ENCODE measurements at regions not wholly inside any gene's neighbourhood (a gene's known extent, or its start where the extent isn't known, plus 50 kb on each side); places are given as distances from the start of the nearest gene placed in this dataset.

DNA sequence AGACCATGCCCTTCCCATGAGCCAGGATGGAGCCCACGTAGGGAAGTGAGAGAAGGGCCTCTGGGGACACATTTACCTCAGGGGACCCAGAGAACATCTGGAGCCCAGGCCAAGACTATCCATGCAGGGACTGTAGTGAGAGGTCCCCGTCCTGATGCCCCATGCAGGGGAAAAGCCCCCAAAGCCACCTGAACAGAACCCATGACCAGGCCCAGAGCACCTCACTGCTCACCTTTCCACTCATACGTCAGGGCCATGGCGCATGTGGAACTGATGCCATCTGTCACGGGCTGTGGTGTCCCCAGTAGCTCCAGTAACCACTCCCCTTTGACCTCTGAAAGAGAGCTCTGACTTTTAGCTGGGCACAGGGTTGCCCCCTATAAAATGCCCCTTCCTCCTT, 106.5 kb upstream of the TEX51 start:
- intact Hi-C loops (cut with micrococcal nuclease) = no loop called here
- no peak overlapping the region for H3K27ac Mint-ChIP-seq
- no peaks in the 10 kb centered on the region for H3K9me3 Mint-ChIP-seq
- H3K4me1 Mint-ChIP-seq (ENCODE audit: low read depth) = peaks cover 11% of the 10 kb centered on the region
- H3K4me3 Mint-ChIP-seq = no peak overlapping the region
- no peaks in the 10 kb centered on the region for H3K36me3 Mint-ChIP-seq (ENCODE audit: low read depth)
- peaks cover 8% of the 10 kb centered on the region for H3K27me3 Mint-ChIP-seq

GRCh38 chr2:126792993-126793392, 105.7 kb upstream of the TEX51 start:
- peaks cover 8% of the 10 kb centered on the region for H3K27me3 Mint-ChIP-seq
- H3K27ac Mint-ChIP-seq = no peak overlapping the region
- H3K4me3 Mint-ChIP-seq = no peak overlapping the region
- no peaks in the 10 kb centered on the region for H3K9me3 Mint-ChIP-seq
- H3K36me3 Mint-ChIP-seq (ENCODE audit: low read depth) = no peaks in the 10 kb centered on the region
- intact Hi-C loops (cut with micrococcal nuclease) = no loop called here
- peaks cover 19% of the 10 kb centered on the region for H3K4me1 Mint-ChIP-seq (ENCODE audit: low read depth)

- no peak overlapping the region for H3K27ac Mint-ChIP-seq
- peaks cover 8% of the 10 kb centered on the region for H3K27me3 Mint-ChIP-seq
- no peaks in the 10 kb centered on the region for H3K36me3 Mint-ChIP-seq (ENCODE audit: low read depth)
- H3K9me3 Mint-ChIP-seq = no peaks in the 10 kb centered on the region
- H3K4me1 Mint-ChIP-seq (ENCODE audit: low read depth) = peaks cover 30% of the 10 kb centered on the region
- no peak overlapping the region for H3K4me3 Mint-ChIP-seq
- intact Hi-C loops (cut with micrococcal nuclease) = no loop called here
These were observed 104.6 kb upstream of the TEX51 start for GRCh38 chr2:126793885-126794613.

GRCh38 chr2:126795656-126796055, 103.0 kb upstream of the TEX51 start:
- no peak overlapping the region for H3K4me3 Mint-ChIP-seq
- intact Hi-C loops (cut with micrococcal nuclease) = no loop called here
- H3K27ac Mint-ChIP-seq = no peak overlapping the region
- H3K9me3 Mint-ChIP-seq = no peaks in the 10 kb centered on the region
- peaks cover 39% of the 10 kb centered on the region for H3K4me1 Mint-ChIP-seq (ENCODE audit: low read depth)
- H3K27me3 Mint-ChIP-seq = peaks cover 8% of the 10 kb centered on the region
- no peaks in the 10 kb centered on the region for H3K36me3 Mint-ChIP-seq (ENCODE audit: low read depth)

- Mint-ChIP-seq H3K4me3 (no peak overlapping the region), H3K9me3 (no peaks in the 10 kb centered on the region), H3K4me1 (ENCODE audit: low read depth) (peaks cover 44% of the 10 kb centered on the region), H3K27me3 (peaks cover 8% of the 10 kb centered on the region), H3K36me3 (ENCODE audit: low read depth) (no peaks in the 10 kb centered on the region), H3K27ac (no peak overlapping the region)
- intact Hi-C loops (cut with micrococcal nuclease) = no loop called here
These were observed 101.6 kb upstream of the TEX51 start for GRCh38 chr2:126796931-126797621.

- H3K27me3 Mint-ChIP-seq = peaks cover 8% of the 10 kb centered on the region
These were observed 100.9 kb upstream of the TEX51 start for GRCh38 chr2:126797622-126798275.

GRCh38 chr2:126798276-126799140, 100.2 kb upstream of the TEX51 start:
- Mint-ChIP-seq H3K4me3 (no peak overlapping the region), H3K27me3 (peaks cover 4% of the 10 kb centered on the region), H3K36me3 (ENCODE audit: low read depth) (no peaks in the 10 kb centered on the region), H3K27ac (no peak overlapping the region), H3K9me3 (no peaks in the 10 kb centered on the region), H3K4me1 (ENCODE audit: low read depth) (peaks cover 45% of the 10 kb centered on the region)
- intact Hi-C loops (cut with micrococcal nuclease) = no loop called here

More at GRCh38 chr2:126797622-126798275, 100.9 kb upstream of the TEX51 start:
- H3K4me3 Mint-ChIP-seq = no peak overlapping the region
- H3K9me3 Mint-ChIP-seq = no peaks in the 10 kb centered on the region
- no peak overlapping the region for H3K27ac Mint-ChIP-seq
- H3K4me1 Mint-ChIP-seq (ENCODE audit: low read depth) = peaks cover 44% of the 10 kb centered on the region
- intact Hi-C loops (cut with micrococcal nuclease) = no loop called here
- no peaks in the 10 kb centered on the region for H3K36me3 Mint-ChIP-seq (ENCODE audit: low read depth)

- H3K4me1 Mint-ChIP-seq (ENCODE audit: low read depth) = peaks cover 48% of the 10 kb centered on the region
- H3K27ac Mint-ChIP-seq = no peak overlapping the region
- H3K27me3 Mint-ChIP-seq = peaks cover 4% of the 10 kb centered on the region
- no peak overlapping the region for H3K4me3 Mint-ChIP-seq
- no peaks in the 10 kb centered on the region for H3K9me3 Mint-ChIP-seq
- intact Hi-C loops (cut with micrococcal nuclease) = no loop called here
- no peaks in the 10 kb centered on the region for H3K36me3 Mint-ChIP-seq (ENCODE audit: low read depth)
These were observed 99.4 kb upstream of the TEX51 start for GRCh38 chr2:126799301-126799700.

GRCh38 chr2:126801473-126801872, 97.2 kb upstream of the TEX51 start:
- H3K4me3 Mint-ChIP-seq = no peak overlapping the region
- H3K27ac Mint-ChIP-seq = no peak overlapping the region
- peaks cover 54% of the 10 kb centered on the region for H3K4me1 Mint-ChIP-seq (ENCODE audit: low read depth)
- no peaks in the 10 kb centered on the region for H3K36me3 Mint-ChIP-seq (ENCODE audit: low read depth)
- no peaks in the 10 kb centered on the region for H3K9me3 Mint-ChIP-seq
- intact Hi-C loops (cut with micrococcal nuclease) = no loop called here
- H3K27me3 Mint-ChIP-seq = no peaks in the 10 kb centered on the region

GRCh38 chr2:126802316-126802715, 96.4 kb upstream of the TEX51 start:
- H3K36me3 Mint-ChIP-seq (ENCODE audit: low read depth) = no peaks in the 10 kb centered on the region
- H3K4me1 Mint-ChIP-seq (ENCODE audit: low read depth) = peaks cover 48% of the 10 kb centered on the region
- intact Hi-C loops (cut with micrococcal nuclease) = no loop called here
- H3K4me3 Mint-ChIP-seq = no peak overlapping the region
- no peaks in the 10 kb centered on the region for H3K27me3 Mint-ChIP-seq
- no peaks in the 10 kb centered on the region for H3K9me3 Mint-ChIP-seq
- H3K27ac Mint-ChIP-seq = no peak overlapping the region

DNA sequence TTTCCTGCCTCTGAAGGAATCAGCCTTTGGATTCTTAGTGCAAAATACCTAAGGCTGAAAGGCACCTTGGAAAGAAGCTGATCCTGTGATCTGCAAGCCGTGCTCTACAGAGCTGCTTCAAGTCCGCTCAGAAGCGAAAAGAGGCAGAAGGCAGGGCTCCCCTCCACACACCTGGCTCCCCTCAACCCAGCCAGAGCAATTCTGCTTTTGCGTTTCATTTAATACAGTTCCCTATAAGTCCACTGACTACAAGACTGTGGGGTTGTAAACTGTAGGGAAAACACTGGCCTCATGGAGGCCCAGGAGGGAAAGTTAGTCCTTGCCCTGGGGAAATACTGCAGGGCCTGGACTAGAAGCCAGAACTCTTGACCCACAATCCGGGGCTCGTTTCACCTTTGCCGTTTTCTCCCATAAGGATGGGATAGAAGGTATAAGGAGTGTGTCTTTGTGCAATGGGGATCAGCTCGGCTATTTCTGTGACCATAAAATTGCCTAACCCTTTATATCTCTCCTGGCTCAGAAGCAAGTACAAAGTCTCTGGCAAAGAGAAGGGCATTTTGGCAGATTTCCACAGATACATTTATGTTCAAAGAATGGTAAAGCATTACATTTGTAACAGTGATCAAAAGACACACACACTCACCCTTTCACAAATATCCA, 95.8 kb upstream of the TEX51 start:
- Mint-ChIP-seq H3K27ac (no peak overlapping the region), H3K36me3 (ENCODE audit: low read depth) (no peaks in the 10 kb centered on the region), H3K4me1 (ENCODE audit: low read depth) (peaks cover 42% of the 10 kb centered on the region), H3K4me3 (no peak overlapping the region), H3K27me3 (no peaks in the 10 kb centered on the region), H3K9me3 (no peaks in the 10 kb centered on the region)
- intact Hi-C loops (cut with micrococcal nuclease) = no loop called here

GRCh38 chr2:126803434-126803775, 95.3 kb upstream of the TEX51 start:
- Mint-ChIP-seq H3K4me3 (no peak overlapping the region), H3K4me1 (ENCODE audit: low read depth) (peaks cover 37% of the 10 kb centered on the region), H3K27ac (no peak overlapping the region), H3K9me3 (no peaks in the 10 kb centered on the region), H3K27me3 (no peaks in the 10 kb centered on the region), H3K36me3 (ENCODE audit: low read depth) (no peaks in the 10 kb centered on the region)
- intact Hi-C loops (cut with micrococcal nuclease) = no loop called here

GRCh38 chr2:126804347-126804746, 94.3 kb upstream of the TEX51 start:
- Mint-ChIP-seq H3K4me1 (ENCODE audit: low read depth) (peaks cover 27% of the 10 kb centered on the region), H3K27me3 (no peaks in the 10 kb centered on the region), H3K4me3 (no peak overlapping the region), H3K9me3 (no peaks in the 10 kb centered on the region), H3K27ac (no peak overlapping the region), H3K36me3 (ENCODE audit: low read depth) (no peaks in the 10 kb centered on the region)
- intact Hi-C loops (cut with micrococcal nuclease) = no loop called here
